ENCODE measurements at regions not wholly inside any gene's neighbourhood (a gene's known extent, or its start where the extent isn't known, plus 50 kb on each side); places are given as distances from the start of the nearest gene placed in this dataset.

GRCh38 chr5:8381972-8382371, 513.0 kb downstream of the MTRR start:
- TF ChIP-seq, protein P1, sequence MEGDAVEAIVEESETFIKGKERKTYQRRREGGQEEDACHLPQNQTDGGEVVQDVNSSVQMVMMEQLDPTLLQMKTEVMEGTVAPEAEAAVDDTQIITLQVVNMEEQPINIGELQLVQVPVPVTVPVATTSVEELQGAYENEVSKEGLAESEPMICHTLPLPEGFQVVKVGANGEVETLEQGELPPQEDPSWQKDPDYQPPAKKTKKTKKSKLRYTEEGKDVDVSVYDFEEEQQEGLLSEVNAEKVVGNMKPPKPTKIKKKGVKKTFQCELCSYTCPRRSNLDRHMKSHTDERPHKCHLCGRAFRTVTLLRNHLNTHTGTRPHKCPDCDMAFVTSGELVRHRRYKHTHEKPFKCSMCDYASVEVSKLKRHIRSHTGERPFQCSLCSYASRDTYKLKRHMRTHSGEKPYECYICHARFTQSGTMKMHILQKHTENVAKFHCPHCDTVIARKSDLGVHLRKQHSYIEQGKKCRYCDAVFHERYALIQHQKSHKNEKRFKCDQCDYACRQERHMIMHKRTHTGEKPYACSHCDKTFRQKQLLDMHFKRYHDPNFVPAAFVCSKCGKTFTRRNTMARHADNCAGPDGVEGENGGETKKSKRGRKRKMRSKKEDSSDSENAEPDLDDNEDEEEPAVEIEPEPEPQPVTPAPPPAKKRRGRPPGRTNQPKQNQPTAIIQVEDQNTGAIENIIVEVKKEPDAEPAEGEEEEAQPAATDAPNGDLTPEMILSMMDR (conservative IDR thresholded peaks at IDR 0.05; ENCODE audit: low read depth, low read length): no peak

GRCh38 chr5:8382456-8382855, 513.5 kb downstream of the MTRR start:
- Histone ChIP-seq H3K9ac (no peak overlapping the region), H3K4me3 (IDR thresholded peaks at IDR 0.05; ENCODE audit: insufficient read depth, low read depth, low read length) (no peak overlapping the region), H3K79me2 (ENCODE audit: insufficient read depth, low read depth) (no peaks in the 10 kb centered on the region), H3K27ac (no peak overlapping the region), H3K4me1 (ENCODE audit: low read depth, poor library complexity, severe bottlenecking) (no peaks in the 10 kb centered on the region), H3K4me2 (no peak overlapping the region), H4K20me1 (ENCODE audit: insufficient read depth) (no peaks in the 10 kb centered on the region), H2AFZ (ENCODE audit: low read depth) (no peak overlapping the region), H3K27me3 (ENCODE audit: insufficient read depth, low read depth) (no peaks in the 10 kb centered on the region), H3K36me3 (ENCODE audit: insufficient read depth) (no peaks in the 10 kb centered on the region)
- TF ChIP-seq, protein P1 (conservative IDR thresholded peaks at IDR 0.05; ENCODE audit: low read depth, low read length): no peak

More at GRCh38 chr5:8381972-8382371, 513.0 kb downstream of the MTRR start:
- no peak overlapping the region for H3K4me3 ChIP-seq (IDR thresholded peaks at IDR 0.05; ENCODE audit: insufficient read depth, low read depth, low read length)
- H3K79me2 ChIP-seq (ENCODE audit: insufficient read depth, low read depth): no peaks in the 10 kb centered on the region
- H3K4me2 ChIP-seq: no peak overlapping the region
- no peaks in the 10 kb centered on the region for H3K36me3 ChIP-seq (ENCODE audit: insufficient read depth)
- H2AFZ ChIP-seq (ENCODE audit: low read depth): no peak overlapping the region
- H3K27ac ChIP-seq: no peak overlapping the region
- no peaks in the 10 kb centered on the region for H4K20me1 ChIP-seq (ENCODE audit: insufficient read depth)
- H3K4me1 ChIP-seq (ENCODE audit: low read depth, poor library complexity, severe bottlenecking): no peaks in the 10 kb centered on the region
- H3K27me3 ChIP-seq (ENCODE audit: insufficient read depth, low read depth): no peaks in the 10 kb centered on the region
- no peak overlapping the region for H3K9ac ChIP-seq

- Histone ChIP-seq H3K4me1 (ENCODE audit: low read depth, poor library complexity, severe bottlenecking) (no peaks in the 10 kb centered on the region), H3K27ac (no peak overlapping the region), H3K79me2 (ENCODE audit: insufficient read depth, low read depth) (no peaks in the 10 kb centered on the region), H3K27me3 (ENCODE audit: insufficient read depth, low read depth) (no peaks in the 10 kb centered on the region), H4K20me1 (ENCODE audit: insufficient read depth) (no peaks in the 10 kb centered on the region), H3K4me3 (IDR thresholded peaks at IDR 0.05; ENCODE audit: insufficient read depth, low read depth, low read length) (no peak overlapping the region), H3K36me3 (ENCODE audit: insufficient read depth) (no peaks in the 10 kb centered on the region), H3K9ac (no peak overlapping the region), H2AFZ (ENCODE audit: low read depth) (no peak overlapping the region), H3K4me2 (no peak overlapping the region)
- TF ChIP-seq, protein P1 (conservative IDR thresholded peaks at IDR 0.05; ENCODE audit: low read depth, low read length): no peak
These were observed 514.7 kb downstream of the MTRR start for GRCh38 chr5:8383616-8384015.

DNA sequence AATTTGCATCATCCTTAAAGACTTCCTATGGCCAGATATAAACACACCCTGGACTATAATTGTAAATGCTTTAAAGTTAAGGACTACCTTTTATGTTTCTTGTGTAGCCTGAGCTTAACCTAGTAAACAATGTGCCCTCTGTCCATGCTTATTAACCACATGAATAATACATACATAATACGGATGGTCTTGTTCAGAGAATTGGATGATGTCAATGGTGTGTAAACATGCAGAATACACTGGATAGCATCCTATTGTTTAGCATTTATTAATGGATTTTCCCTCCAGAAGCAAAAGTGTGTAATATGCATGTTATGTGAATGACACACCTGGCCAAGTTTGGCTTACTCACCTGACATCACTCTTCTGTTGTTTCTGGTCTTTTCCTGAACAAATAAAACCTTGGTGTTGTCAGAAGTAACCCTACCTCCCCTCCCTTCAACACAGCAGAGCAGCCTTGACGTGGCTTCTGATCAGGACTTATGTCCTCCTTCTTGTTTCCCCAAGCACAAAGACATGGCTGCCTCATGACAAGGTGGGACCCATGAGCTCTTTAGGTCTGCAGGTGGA, 517.9 kb downstream of the MTRR start:
- H3K9ac ChIP-seq: no peak overlapping the region
- no peaks in the 10 kb centered on the region for H3K4me1 ChIP-seq (ENCODE audit: low read depth, poor library complexity, severe bottlenecking)
- H3K4me3 ChIP-seq (IDR thresholded peaks at IDR 0.05; ENCODE audit: insufficient read depth, low read depth, low read length): no peak overlapping the region
- no peaks in the 10 kb centered on the region for H4K20me1 ChIP-seq (ENCODE audit: insufficient read depth)
- TF ChIP-seq, protein P1 (conservative IDR thresholded peaks at IDR 0.05; ENCODE audit: low read depth, low read length): no peak
- H3K27me3 ChIP-seq (ENCODE audit: insufficient read depth, low read depth): no peaks in the 10 kb centered on the region
- no peak overlapping the region for H3K27ac ChIP-seq
- no peaks in the 10 kb centered on the region for H3K79me2 ChIP-seq (ENCODE audit: insufficient read depth, low read depth)
- no peaks in the 10 kb centered on the region for H3K36me3 ChIP-seq (ENCODE audit: insufficient read depth)
- H3K4me2 ChIP-seq: no peak overlapping the region
- no peak overlapping the region for H2AFZ ChIP-seq (ENCODE audit: low read depth)

Data from KMS-11 (cell line).